Fibroblast of skin of right biceps (primary cell): ENCODE measurements at regions not wholly inside any gene's neighbourhood (a gene's known extent, or its start where the extent isn't known, plus 50 kb on each side); places are given as distances from the start of the nearest gene placed in this dataset.
A peak's percentile ranks its signal among the peaks of the same experiment; 100 is the strongest.
"Not testable (repeated sequence)": the region's sequence is repeated elsewhere in the genome, so short reads cannot be mapped to it uniquely, and the experiment has no call there.

Experiments used
- DNase-seq: peaks from one replicate; pipeline ENCODE4 v3.0.0-alpha.2; 2013

- no peak for DNase-seq
Observed at GRCh38 chr4:130023088-130023487, 927.1 kb downstream of the C4orf33 start.

GRCh38 chr4:130025701-130026100, 929.7 kb downstream of the C4orf33 start:
- DNase-seq, result no peak

- DNase-seq, result no peak
Observed at GRCh38 chr4:130026185-130026584, 930.2 kb downstream of the C4orf33 start.

- no peak for DNase-seq
Observed at GRCh38 chr4:130027973-130028372, 932.0 kb downstream of the C4orf33 start.

DNA sequence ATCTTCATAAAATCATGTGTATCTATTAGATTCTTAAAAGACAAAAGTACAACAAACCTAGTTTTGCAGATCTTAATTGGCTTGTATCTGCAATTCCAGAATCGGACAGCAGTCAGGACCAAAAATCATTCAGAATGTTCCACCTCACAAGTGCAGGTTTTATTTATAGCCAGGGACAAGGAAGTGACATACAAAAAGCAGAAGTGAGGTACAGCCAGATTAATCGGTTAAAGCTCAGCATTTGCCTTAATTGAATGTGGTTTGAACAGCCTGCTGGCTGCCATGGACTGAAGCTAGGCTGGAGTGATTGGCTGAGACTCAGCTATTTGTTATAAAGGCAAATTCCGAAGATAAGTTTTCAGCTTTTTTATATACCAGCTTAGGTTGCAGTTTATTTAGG, 932.6 kb downstream of the C4orf33 start:
- DNase-seq, result no peak

GRCh38 chr4:130029442-130029841, 933.5 kb downstream of the C4orf33 start:
- DNase-seq, result no peak

GRCh38 chr4:130031858-130032257, 935.9 kb downstream of the C4orf33 start:
- no peak for DNase-seq

DNA sequence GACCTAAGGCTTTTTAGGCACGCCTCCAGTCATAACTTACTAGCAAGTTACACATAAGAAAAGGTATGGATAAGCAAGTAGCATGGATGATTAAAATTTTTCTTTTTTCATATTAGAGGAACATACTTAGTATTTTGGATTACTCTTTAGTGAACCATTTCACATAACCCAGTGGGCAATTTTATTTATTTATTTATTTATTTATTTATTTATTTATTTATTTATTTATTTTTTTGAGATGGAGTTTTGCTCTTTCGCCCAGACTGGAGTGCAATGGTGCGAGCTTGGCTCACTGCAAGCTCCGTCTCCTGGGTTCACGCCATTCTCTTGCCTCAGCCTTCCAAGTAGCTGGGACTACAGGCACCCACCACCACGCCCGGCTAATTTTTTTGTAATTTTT, 937.7 kb downstream of the C4orf33 start:
- DNase-seq, result not testable (repeated sequence)

DNA sequence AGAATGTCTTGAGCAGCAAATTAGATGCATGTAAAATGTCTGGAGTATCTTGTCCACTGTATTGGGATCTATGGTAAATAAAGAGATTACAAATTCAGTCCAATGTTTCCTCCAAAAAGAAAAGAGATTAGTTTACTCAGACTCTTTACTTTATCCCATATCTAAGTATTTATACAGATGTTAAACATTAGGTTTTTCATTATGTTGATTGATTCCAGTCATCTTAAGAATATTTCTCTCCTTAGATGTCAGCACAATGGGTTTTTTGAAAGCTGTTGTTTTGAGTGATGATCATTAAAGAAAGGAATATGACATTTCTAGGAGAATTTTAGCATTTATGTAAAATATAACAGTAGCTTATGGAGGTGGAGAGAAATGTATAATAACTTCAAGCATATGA, 938.9 kb downstream of the C4orf33 start:
- DNase-seq, result peak; percentile 3

GRCh38 chr4:130035391-130035790, 939.4 kb downstream of the C4orf33 start:
- no peak for DNase-seq

DNA sequence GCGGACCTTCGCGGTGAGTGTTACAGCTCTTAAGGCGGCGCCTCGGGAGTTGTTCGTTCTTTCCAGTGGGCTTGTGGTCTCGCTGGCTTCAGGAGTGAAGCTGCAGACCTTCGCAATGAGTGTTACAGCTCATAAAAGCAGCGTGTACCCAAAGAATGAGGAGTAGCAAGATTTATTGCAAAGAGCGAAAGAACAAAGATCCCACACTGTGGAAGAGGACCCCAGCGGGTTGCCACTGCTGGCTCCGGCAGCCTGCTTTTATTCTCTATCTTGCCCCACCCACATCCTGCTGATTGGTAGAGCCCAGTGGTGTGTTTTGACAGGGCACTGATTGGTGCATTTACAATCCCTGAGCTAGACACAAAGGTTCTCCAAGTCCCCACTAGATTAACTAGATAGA, 941.9 kb downstream of the C4orf33 start:
- not testable (repeated sequence) for DNase-seq

GRCh38 chr4:130038540-130038939, 942.6 kb downstream of the C4orf33 start:
- not testable (repeated sequence) for DNase-seq

GRCh38 chr4:130043732-130044160, 947.8 kb downstream of the C4orf33 start:
- DNase-seq, result peak; percentile 83

DNA sequence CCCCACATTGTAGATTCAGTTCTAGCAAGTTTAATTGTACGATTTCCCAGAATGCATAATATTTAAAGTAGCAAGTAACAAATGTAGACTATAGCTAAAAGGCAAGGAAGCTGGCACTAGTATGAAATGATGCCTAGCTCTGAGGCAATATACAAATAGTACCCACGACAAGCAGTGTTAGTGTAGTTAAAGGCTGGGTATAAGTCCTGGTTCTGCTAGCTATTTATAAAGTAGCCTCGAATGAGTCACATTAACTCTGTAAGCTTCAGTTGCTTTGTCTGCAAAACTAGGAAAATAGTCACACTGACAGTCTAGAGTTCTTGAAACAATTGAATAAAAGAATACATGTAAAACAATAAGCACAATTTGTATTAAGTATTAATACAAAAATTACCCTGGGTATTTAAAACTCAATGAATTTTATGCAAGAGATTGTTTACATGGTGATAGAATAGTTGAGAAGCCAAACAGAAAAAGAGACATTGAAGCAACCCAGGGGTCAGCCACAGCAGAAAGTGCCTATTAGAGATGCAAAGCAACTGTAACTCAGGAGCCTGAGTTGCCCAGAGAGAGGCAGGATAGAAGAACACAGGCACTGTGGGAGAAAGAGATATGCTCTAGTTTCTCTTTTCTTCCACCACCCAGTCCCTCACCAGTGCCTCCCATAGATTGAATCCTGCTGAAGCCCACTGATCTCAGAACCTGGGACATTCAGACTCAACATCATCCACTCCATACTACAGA, 949.0 kb downstream of the C4orf33 start:
- DNase-seq, result no peak

GRCh38 chr4:130053723-130054122, 957.8 kb downstream of the C4orf33 start:
- DNase-seq, result no peak

- DNase-seq, result no peak
Observed at GRCh38 chr4:130054908-130055307, 959.0 kb downstream of the C4orf33 start.

DNA sequence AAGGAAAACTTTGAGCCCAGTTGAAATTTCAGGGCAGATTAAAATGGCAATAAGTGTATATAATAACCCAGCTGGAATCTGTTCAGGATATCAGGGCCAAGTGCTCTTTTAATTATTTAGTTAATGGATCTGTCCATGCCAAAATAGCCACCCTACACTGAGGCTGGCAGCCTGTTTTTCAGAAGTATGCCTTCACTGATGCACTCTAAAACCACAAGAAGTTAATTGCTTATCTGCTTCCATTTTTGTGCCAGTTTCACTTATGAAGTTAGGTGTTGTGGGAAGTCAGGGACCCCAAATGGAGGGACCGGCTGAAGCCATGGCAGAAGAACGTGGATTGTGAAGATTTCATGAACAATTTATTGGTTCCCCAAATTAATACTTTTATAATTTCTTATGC, 960.3 kb downstream of the C4orf33 start:
- DNase-seq, result no peak

DNA sequence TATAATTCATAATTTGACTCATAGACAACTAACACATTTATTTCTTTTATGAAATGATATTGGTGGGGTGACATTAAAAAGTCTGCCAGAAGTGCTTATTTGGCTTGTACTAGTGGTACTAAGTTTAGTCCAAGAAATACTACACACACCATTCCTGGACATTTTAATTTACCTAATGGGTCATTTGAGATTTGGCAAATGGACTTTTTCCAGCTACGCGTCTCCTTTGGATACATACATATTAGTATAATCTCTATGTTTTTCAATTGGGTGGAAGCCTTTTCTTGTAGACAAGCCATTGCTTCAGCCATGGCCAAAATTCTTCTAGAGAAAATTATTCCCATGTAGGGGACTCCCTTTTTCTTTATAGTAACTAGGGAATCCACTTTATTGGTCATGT, 968.5 kb downstream of the C4orf33 start:
- DNase-seq, result no peak

GRCh38 chr4:130067419-130067818, 971.5 kb downstream of the C4orf33 start:
- no peak for DNase-seq

GRCh38 chr4:130068072-130068471, 972.1 kb downstream of the C4orf33 start:
- no peak for DNase-seq

GRCh38 chr4:130071746-130072145, 975.8 kb downstream of the C4orf33 start:
- peak; percentile 12 for DNase-seq

DNA sequence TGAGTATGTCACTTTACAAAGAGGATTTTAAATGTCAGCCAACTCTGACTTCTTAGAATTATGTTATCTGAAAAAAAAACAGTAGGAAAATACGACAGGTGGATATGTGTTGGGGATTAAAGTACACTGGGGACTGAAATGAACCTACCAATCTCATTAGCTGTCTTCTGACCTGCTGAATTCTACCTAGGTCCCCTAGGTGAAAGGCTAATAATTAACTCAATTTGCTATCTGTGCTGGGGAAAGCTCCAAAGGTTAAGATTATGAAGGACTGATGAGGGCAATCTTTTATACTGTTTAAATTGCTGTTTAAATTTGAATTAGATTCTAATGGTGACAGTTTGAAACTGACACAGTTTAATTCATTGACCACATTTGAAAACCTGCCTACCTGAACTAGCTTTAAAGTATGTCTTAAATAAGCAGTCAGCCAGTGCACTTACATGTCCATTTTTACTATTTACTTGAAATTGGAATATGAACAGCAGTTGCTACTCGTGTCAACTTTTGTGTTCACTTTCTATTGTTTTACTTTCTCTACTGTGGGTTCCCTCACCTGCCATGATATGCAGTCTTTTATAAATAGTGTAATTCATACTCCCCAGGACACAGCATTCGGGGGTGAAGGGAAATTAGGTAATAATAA, 977.3 kb downstream of the C4orf33 start:
- DNase-seq, result no peak

- no peak for DNase-seq
Observed at GRCh38 chr4:130074096-130074495, 978.1 kb downstream of the C4orf33 start.

- DNase-seq, result peak; percentile 42
Observed at GRCh38 chr4:130077275-130077674, 981.3 kb downstream of the C4orf33 start.

DNA sequence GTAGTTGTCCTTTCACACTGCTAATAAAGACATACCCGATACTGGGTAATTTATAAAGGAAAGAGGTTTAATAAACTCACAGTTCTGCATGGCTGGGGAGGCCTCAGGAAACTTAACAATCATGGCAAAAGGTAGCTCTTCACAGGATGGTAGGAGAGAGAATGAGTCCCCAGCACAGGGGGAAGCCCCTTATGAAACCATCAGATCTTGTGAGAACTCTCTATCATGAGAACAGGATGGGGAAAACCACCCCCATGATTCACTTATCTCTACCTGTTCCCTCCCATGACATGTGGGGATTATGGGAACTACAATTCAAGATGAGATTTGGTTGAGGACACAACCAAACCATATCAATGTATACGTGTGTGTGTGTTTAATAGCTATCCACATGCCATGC, 983.1 kb downstream of the C4orf33 start:
- DNase-seq, result not testable (repeated sequence)
